ENCODE measurements at regions not wholly inside any gene's neighbourhood (a gene's known extent, or its start where the extent isn't known, plus 50 kb on each side); places are given as distances from the start of the nearest gene placed in this dataset.
"Not testable (repeated sequence)": the region's sequence is repeated elsewhere in the genome, so short reads cannot be mapped to it uniquely, and the experiment has no call there.

DNA sequence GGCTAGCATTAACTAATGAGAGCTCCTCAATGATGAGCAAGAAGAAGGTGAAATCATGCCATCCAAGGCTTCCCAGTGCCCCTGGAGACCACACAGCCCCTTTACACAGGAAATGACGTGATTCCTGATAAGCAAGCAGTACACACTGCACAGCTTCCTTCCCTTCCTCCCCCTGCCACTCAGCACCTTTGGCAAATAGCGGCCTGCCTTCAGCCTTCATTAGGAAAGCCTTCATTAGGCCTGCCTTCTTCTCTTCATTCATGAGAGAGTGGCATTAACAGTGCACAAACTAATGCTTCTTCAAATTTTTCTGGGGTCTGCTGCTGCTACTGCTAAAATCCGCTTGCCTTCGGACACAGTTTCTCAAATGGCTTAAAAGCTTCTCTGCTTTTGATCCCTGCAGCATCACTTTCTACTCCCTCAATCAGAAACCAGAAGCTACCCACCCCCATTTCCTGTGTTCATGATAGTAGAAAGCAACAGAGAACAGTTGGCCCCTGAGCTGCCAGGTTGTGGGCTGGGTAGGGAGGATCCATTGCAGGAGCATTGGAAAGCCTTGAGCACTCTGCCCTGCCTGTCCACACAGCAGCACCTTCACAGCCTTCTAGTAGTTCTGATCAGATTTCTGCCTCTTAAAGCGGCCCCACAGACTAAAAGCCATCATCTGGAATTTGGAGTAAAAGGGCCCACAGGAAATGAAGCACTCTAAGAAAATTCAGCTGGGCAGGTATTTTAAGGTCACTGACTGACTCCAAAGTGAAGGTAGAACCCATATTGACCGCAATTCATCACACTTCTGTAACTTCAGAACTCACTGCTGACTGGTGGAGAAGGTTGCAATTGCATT lies 103.8 kb upstream of the ETV6 start:
- Histone ChIP-seq H3K9me3 (ENCODE audit: control insufficient read depth, low read depth, low read length) (no peaks in the 10 kb centered on the region), H4K5ac (ENCODE audit: insufficient read length, low read depth, low read length) (no peak overlapping the region), H3K9ac (ENCODE audit: extremely low read depth, insufficient read length, low read length) (no peak overlapping the region), H4K91ac (ENCODE audit: insufficient read length, low read depth, low read length) (no peak overlapping the region), H3K4me1 (ENCODE audit: insufficient read depth, low read length) (peaks cover 11% of the 10 kb centered on the region; the same call in 1 of the 2 replicates), H2BK15ac (ENCODE audit: low read depth, low read length) (no peak overlapping the region), H3K23ac (ENCODE audit: insufficient read length, low read depth, low read length) (no peak overlapping the region), H3K23me2 (ENCODE audit: insufficient read length, low read depth, low read length, poor library complexity, severe bottlenecking) (no peaks in the 10 kb centered on the region), H2BK5ac (ENCODE audit: insufficient read length, low read length) (no peak overlapping the region), H4K20me1 (ENCODE audit: control insufficient read depth, insufficient read depth, insufficient read length) (peaks cover under 1% of the 10 kb centered on the region), H3K4me2 (ENCODE audit: insufficient read depth, insufficient read length, low read length) (no peak overlapping the region), H2BK120ac (ENCODE audit: low read depth, low read length, poor library complexity, severe bottlenecking) (no peak overlapping the region), H3K27ac (ENCODE audit: insufficient read length, low read depth, low read length) (no peak overlapping the region), H3T11ph (ENCODE audit: low read length) (no peak overlapping the region), H3K18ac (ENCODE audit: insufficient read length, low read depth, low read length) (no peak overlapping the region), H3K79me2 (ENCODE audit: insufficient read depth, low read length) (no peaks in the 10 kb centered on the region), H2BK12ac (ENCODE audit: insufficient read length, low read depth, low read length) (no peak overlapping the region), H4K8ac (replicated peaks; ENCODE audit: insufficient read length, low read depth, low read length) (no peak overlapping the region), H3K4ac (ENCODE audit: low read depth, low read length) (no peak overlapping the region), H3K27me3 (ENCODE audit: insufficient read depth, low read length) (no peaks in the 10 kb centered on the region), H3K14ac (ENCODE audit: insufficient read depth, low read length) (no peak overlapping the region), H3K56ac (ENCODE audit: insufficient read length, low read depth, low read length) (no peak overlapping the region), H2BK20ac (ENCODE audit: low read depth, low read length, poor library complexity, severe bottlenecking) (no peak overlapping the region), H2AFZ (ENCODE audit: low read length) (no peak overlapping the region), H3K79me1 (ENCODE audit: insufficient read depth, low read depth, low read length, poor library complexity, severe bottlenecking) (no peaks in the 10 kb centered on the region), H2AK5ac (ENCODE audit: insufficient read length, low read length) (no peak overlapping the region)
- peak overlapping the region in 2 of 3 experiments; percentile 12 to 70; a peak in 2 of 7 replicates for H3K27ac Mint-ChIP-seq
- DNase-seq = no peak
- H3K4me1 Mint-ChIP-seq = peaks cover 5 to 10% of the 10 kb centered on the region in 2 experiments; a peak in 3 of 4 replicates
- H3K9me3 Mint-ChIP-seq = no peaks in the 10 kb centered on the region
- TF ChIP-seq, protein P1, sequence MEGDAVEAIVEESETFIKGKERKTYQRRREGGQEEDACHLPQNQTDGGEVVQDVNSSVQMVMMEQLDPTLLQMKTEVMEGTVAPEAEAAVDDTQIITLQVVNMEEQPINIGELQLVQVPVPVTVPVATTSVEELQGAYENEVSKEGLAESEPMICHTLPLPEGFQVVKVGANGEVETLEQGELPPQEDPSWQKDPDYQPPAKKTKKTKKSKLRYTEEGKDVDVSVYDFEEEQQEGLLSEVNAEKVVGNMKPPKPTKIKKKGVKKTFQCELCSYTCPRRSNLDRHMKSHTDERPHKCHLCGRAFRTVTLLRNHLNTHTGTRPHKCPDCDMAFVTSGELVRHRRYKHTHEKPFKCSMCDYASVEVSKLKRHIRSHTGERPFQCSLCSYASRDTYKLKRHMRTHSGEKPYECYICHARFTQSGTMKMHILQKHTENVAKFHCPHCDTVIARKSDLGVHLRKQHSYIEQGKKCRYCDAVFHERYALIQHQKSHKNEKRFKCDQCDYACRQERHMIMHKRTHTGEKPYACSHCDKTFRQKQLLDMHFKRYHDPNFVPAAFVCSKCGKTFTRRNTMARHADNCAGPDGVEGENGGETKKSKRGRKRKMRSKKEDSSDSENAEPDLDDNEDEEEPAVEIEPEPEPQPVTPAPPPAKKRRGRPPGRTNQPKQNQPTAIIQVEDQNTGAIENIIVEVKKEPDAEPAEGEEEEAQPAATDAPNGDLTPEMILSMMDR (conservative IDR thresholded peaks at IDR 0.05) = no peak
- H3K36me3 Mint-ChIP-seq (ENCODE audit: insufficient read depth in 1 of 3, low read depth in 3 of 3) = no peaks in the 10 kb centered on the region
- H3K4me3 Mint-ChIP-seq = no peak overlapping the region
- WGBS (ENCODE audit: extremely low coverage, insufficient read length, low lambda C conversion rate) = no CpG with 5 or more reads among the region's 6 CpGs
- peaks cover 2% of the 10 kb centered on the region; the same call in 1 of the 2 replicates for H3K27me3 Mint-ChIP-seq (ENCODE audit: low read depth)

DNA sequence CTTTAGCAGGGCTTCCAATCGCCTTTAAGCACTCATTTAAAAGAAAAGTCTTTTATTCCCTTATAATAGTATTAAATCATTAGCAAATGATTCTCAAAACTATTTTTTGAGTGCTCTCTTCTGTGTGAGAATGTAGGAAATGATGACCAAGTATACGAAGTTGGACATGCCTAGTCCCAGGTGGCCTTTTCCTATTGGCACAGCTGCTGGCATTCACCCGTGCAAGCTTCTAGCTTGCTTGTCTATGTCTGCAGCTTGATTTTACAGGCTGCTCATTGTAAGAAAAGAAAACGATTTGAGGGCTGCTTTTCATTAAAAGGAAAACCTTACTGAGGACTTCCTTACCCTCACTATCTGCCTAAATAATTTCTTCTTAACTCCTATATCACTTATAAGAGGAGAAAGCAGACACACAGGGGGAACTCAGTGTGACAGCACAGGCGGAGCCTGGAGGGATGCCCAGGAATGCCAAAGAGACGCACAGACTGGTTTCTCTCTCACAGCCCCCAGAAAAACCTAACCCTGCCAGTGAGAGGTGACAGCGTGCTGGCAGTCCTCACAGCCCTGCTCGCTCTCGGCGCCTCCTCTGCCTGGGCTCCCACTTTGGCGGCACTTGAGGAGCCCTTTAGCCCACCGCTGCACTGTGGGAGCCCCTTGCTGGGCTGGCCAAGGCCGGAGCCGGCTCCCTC lies 102.7 kb upstream of the ETV6 start:
- not testable (repeated sequence) for H3K79me1 ChIP-seq (ENCODE audit: insufficient read depth, low read depth, low read length, poor library complexity, severe bottlenecking); H3T11ph ChIP-seq (ENCODE audit: low read length); H3K56ac ChIP-seq (ENCODE audit: insufficient read length, low read depth, low read length); H4K91ac ChIP-seq (ENCODE audit: insufficient read length, low read depth, low read length); H3K79me2 ChIP-seq (ENCODE audit: insufficient read depth, low read length); H3K27me3 Mint-ChIP-seq (ENCODE audit: low read depth); H3K4me1 ChIP-seq (ENCODE audit: insufficient read depth, low read length); H3K9ac ChIP-seq (ENCODE audit: extremely low read depth, insufficient read length, low read length); H3K23ac ChIP-seq (ENCODE audit: insufficient read length, low read depth, low read length); H4K20me1 ChIP-seq (ENCODE audit: control insufficient read depth, insufficient read depth, insufficient read length); H4K8ac ChIP-seq (replicated peaks; ENCODE audit: insufficient read length, low read depth, low read length); H2AFZ ChIP-seq (ENCODE audit: low read length); H2AK5ac ChIP-seq (ENCODE audit: insufficient read length, low read length); H2BK15ac ChIP-seq (ENCODE audit: low read depth, low read length); H3K9me3 ChIP-seq (ENCODE audit: control insufficient read depth, low read depth, low read length); H3K27me3 ChIP-seq (ENCODE audit: insufficient read depth, low read length); H3K36me3 Mint-ChIP-seq (ENCODE audit: insufficient read depth in 1 of 3, low read depth in 3 of 3); H4K5ac ChIP-seq (ENCODE audit: insufficient read length, low read depth, low read length); DNase-seq; H3K14ac ChIP-seq (ENCODE audit: insufficient read depth, low read length); H3K4me1 Mint-ChIP-seq; H3K9me3 Mint-ChIP-seq; H3K4me3 Mint-ChIP-seq; H3K4me2 ChIP-seq (ENCODE audit: insufficient read depth, insufficient read length, low read length); H2BK12ac ChIP-seq (ENCODE audit: insufficient read length, low read depth, low read length); H3K27ac ChIP-seq (ENCODE audit: insufficient read length, low read depth, low read length); H2BK20ac ChIP-seq (ENCODE audit: low read depth, low read length, poor library complexity, severe bottlenecking); H3K4ac ChIP-seq (ENCODE audit: low read depth, low read length); H2BK5ac ChIP-seq (ENCODE audit: insufficient read length, low read length); H3K18ac ChIP-seq (ENCODE audit: insufficient read length, low read depth, low read length); H3K23me2 ChIP-seq (ENCODE audit: insufficient read length, low read depth, low read length, poor library complexity, severe bottlenecking); H3K27ac Mint-ChIP-seq; H2BK120ac ChIP-seq (ENCODE audit: low read depth, low read length, poor library complexity, severe bottlenecking)
- no CpG with 5 or more reads among the region's 14 CpGs for WGBS (ENCODE audit: extremely low coverage, insufficient read length, low lambda C conversion rate)
